ENCODE measurements at regions not wholly inside any gene's neighbourhood (a gene's known extent, or its start where the extent isn't known, plus 50 kb on each side); places are given as distances from the start of the nearest gene placed in this dataset.

DNA sequence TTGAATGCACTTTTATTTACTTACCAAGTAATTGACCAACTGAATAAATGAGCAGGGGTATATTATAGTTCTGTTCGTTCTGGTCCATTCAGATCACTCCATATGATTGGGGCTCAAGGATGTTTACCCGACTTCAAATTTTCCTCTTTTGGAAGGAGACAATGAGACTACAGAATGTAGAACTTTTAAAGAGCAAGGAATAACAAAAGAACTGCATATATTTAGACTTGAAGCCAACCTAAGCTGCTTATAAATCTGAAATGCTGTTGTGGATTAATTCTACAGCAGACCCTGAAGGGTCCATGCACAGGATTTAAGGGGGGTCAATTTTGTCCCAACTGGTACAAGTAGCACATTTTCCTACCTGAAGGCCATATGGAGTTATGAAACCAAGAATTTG lies 610.8 kb downstream of the RAB28 start:
- DNase-seq (ENCODE audit: low read depth in 2 of 2) = no peak

GRCh38 chr4:12861422-12861821 lies 622.7 kb downstream of the RAB28 start:
- no peak for DNase-seq (ENCODE audit: low read depth in 2 of 2)

DNA sequence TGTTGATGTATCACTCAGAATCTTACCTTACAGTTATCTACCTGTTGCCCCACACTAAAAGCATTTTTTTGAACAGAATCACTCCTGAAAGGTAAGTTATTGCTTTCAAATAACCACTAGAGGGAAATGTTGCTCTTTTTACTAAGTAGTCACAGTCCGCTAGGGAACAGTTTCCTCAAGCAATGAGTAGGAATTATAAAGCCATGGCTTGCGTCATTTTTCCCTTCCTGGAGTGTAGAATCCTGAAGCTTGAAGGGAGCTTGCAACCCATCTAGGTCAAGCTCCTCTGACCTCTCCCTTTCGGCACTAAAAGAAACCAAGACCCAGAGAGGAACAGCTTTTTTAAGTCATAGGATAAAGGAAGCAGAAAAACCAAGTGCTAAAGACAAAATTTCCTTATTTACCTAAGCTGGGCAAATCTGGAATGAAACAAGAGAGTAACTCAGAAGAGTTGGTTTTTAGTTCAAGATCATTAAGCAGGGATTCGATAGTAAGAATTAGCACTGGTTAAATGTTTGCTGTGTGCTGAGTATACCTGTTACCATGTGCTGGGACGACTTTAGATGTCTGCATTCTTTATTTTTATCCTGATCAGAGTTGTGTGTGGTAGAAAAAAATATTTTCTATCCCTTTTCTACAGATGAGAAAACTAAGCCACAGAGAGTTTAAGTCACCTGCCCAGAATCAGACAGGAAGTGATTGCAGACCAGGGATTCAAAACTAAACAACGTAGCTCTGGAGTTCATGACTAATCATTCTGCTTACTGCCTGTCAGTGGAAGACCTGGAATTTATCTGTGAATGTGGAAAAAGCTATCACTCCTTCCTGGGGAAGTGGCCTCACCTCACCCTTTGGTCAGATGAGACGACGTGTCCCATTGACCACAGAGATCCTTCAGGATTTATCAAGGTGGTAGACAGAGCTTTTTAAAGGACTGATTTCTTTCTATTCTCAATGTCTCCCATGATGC lies 631.5 kb downstream of the RAB28 start:
- DNase-seq (ENCODE audit: low read depth in 2 of 2) = no peak

DNA sequence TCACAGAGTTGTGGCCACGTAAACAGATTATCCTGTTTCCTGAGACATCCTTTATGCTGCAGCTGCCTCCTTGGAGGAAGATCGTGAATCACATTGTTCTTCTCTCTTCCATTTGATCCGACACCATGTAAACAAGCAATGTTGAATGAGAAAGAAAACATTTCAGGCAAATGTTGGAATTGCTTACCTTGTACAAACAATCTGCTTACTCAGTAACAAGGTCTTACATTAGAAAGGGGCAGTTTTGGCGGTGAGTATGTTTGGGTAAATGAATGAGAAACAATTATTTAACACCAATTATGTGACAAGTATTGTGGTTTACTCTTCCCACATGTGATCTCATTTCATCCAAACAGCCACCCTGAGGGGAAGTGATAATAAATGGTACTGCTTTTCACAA lies 637.8 kb downstream of the RAB28 start:
- no peak for DNase-seq (ENCODE audit: low read depth in 2 of 2)

GRCh38 chr4:12844141-12844540 lies 640.0 kb downstream of the RAB28 start:
- DNase-seq (ENCODE audit: low read depth in 2 of 2) = no peak

DNA sequence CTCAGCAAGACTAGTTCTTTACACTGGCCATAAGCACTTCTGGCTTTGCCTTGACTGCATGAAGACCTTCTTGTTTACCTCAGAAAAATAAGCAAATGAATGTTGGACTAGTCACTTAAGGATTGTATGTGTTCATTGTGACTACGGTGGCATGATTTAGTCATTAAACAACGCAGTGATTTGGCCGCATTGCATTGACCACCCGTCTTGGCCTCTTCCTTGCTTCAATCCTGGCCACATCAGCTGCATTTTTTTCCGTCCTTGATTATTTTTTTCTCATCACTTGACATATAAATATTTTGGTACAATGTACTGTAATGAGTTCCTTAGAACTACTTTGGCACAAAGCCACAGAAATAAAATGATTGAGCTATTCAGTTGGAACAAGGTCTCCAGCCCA lies 656.2 kb downstream of the RAB28 start:
- DNase-seq (ENCODE audit: low read depth in 2 of 2) = no peak

DNA sequence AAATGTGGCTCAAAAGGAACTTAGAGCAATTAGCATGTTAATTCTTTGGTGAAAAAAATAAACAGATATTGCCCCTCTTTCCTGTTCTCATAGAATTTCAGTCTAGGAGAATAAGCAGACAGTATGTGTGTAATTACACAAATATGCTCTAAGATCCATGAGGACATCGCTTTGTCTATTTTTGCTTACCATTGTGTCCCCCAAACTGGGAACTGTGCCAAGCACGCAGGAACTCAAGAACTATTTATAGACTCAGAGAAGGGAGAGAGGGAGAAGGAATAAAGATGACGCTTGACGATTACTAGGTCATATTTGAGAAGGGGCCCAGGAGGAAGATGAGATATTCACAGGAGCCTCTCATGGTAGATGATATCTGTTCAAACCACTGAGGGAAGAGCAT lies 692.6 kb downstream of the RAB28 start:
- no peak for DNase-seq (ENCODE audit: low read depth in 2 of 2)

DNA sequence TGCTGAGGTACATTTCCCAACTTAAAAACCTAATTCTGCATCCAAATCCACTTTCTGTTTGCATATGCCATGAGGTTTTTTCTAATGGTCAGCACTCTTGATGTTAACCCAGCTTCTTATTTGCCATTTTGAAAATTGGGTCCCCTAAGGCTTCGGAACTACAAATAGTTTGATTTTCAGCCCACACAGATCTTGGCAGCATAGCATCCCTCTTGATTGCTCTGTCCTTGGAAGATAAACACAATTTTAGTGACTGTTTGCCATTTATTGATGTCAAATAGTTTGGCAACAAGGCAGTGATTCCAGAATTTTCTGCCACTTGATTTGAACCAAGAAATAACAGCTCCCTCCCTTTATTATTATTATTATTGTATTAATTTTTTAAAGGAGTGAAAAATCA lies 696.9 kb downstream of the RAB28 start:
- DNase-seq (ENCODE audit: low read depth in 2 of 2) = no peak

GRCh38 chr4:12778706-12779105 lies 705.4 kb downstream of the RAB28 start:
- DNase-seq (ENCODE audit: low read depth in 2 of 2) = no peak

DNA sequence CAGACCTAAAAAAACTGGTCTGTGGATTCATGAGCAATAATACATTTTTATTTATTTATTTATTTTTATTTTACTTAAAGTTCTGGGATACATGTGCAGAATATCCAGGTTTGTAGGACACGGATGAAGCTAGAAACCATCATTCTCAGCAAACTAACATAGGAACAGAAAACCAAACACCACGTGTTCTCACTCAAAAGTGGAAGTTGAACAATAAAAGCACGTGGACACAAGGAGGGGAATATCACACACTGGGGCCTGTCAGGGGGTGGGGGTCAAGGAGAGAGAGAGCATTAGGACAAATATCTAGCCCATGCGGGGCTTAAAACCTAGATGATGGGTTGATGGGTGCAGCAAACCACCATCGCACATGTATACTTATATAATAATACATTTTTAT lies 705.9 kb downstream of the RAB28 start:
- DNase-seq (ENCODE audit: low read depth in 2 of 2) = no peak

DNA sequence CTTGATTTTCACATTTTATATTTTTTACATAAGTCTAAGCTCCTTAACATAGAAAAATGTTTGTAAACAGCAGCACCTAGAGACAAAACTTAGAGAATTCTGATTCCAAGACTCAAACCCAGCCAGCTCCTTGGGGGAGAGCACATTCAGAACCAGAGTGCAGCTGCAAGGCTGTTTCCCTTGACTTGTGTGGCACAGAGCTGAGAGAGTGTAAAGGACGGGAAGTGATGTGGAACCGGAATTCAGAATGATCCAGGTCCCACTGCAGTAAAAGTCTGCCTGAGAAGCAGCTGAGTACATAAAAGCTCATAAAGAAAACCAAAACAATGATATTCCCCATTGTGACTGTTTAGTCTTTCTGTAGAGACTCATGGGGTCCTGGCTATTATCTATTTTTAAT lies 713.8 kb downstream of the RAB28 start:
- no peak for DNase-seq (ENCODE audit: low read depth in 2 of 2)

- DNase-seq (ENCODE audit: low read depth in 2 of 2) = no peak
These were observed 722.4 kb downstream of the RAB28 start for GRCh38 chr4:12761694-12762093.

GRCh38 chr4:12747154-12747553 lies 737.0 kb downstream of the RAB28 start:
- no peak for DNase-seq (ENCODE audit: low read depth in 2 of 2)

DNA sequence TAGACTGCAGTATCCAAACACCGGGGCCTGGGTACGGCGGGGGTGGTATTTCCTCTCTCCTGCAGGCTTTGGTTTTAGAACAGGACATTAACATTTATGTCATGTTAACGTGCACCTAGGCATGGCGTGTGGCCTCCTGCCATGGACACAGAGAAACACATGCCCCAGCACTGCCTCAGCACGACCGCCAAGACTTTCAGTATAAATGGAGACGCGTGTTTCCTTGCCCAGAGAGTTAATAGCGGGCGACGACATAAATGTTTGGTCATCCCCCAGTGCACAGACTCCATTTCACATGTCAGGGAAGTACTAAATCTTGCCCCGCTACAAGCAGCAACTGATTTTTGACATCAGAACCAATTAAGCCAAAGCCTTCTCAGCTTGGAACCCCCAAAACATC lies 737.9 kb downstream of the RAB28 start:
- no peak for DNase-seq (ENCODE audit: low read depth in 2 of 2)

GRCh38 chr4:12734586-12734985 lies 749.6 kb downstream of the RAB28 start:
- no peak for DNase-seq (ENCODE audit: low read depth in 2 of 2)

- no peak for DNase-seq (ENCODE audit: low read depth in 2 of 2)
These were observed 754.8 kb downstream of the RAB28 start for GRCh38 chr4:12729384-12729783.

- DNase-seq (ENCODE audit: low read depth in 2 of 2) = no peak
These were observed 759.6 kb downstream of the RAB28 start for GRCh38 chr4:12724510-12724909.

GRCh38 chr4:12723849-12724447 lies 760.2 kb downstream of the RAB28 start:
- DNase-seq (ENCODE audit: low read depth in 2 of 2) = no peak

DNA sequence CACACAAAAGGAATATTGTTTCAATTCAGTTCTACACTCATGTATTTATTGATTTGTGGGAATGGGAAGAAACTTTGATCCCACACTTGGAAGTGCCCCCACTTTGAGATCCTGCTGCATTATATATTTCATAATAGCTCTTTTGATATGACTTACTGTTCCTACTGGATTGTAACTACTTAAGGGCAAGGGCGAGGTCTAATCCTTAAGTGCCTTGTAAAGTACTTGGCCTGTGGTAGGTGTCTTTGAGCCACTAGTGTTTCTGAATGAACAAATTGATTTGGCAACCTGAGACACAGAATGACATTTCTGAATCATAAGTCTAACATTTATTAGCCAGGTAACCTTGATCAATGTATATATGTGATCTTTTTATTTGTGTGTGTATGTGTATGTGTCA lies 767.2 kb downstream of the RAB28 start:
- DNase-seq (ENCODE audit: low read depth in 2 of 2) = no peak

GRCh38 chr4:12712648-12713339 lies 771.3 kb downstream of the RAB28 start:
- DNase-seq (ENCODE audit: low read depth in 2 of 2) = no peak

DNA sequence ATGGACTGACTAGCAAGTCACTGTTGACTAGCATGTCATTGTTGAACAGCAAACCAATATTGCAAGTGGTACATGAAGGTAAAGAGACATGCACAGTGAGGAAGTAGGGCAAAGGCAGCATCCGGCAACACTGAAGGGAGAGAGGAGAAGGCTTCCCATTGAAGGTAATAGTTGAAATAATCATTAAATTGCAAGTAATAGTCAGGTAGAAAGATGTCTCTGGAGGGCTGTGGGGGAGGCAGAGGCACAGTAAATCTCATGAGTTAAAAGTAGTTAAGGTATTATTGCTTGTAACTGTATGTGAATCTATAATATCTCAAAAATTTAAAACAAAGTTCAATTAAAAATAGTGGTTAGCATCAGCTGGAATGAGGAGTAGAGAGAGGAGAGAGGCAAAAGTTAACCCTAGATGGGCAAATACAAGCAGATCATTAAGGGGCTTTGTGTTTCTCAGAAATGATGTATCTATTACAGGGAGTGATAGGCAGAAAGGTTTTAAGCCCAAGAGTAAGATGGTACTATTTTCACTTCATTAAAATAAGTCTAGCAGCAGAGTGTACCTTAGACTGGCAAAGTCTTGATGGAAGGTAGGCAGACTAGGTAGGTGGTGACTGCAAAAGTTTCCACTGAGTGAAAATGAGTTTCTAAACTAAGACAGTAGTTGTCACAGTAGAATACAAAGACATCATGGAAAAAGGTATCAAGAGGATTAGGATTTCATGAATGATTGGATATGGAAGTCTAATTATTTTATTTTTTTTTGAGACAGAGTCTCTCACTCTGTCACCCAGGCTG lies 776.6 kb downstream of the RAB28 start:
- no peak for DNase-seq (ENCODE audit: low read depth in 2 of 2)

DNA sequence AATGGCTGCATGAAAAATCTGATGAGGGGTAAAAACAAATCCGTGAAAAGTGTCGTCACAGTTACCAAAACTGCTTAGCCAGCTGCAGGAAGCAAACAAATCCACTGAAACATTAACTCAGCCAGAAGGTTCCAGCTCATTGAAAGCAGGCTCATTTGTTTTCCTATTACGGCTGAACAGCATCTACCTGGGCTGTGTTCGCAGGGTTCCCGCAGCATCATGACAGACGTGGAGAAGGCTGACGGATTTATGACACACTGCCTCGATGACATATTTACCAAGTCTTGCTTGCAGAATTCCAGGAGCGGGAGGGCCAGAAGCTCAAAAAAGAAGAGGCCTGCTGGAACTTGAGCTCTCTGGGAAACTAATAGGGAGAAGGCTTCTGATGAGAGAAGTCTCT lies 781.1 kb downstream of the RAB28 start:
- DNase-seq (ENCODE audit: low read depth in 2 of 2) = no peak
